GM19468 (cell line): ENCODE measurements at regions not wholly inside any gene's neighbourhood (a gene's known extent, or its start where the extent isn't known, plus 50 kb on each side); places are given as distances from the start of the nearest gene placed in this dataset.

Source experiments
- ATAC-seq: cut with Tn5 transposase; IDR thresholded peaks from one replicate; pipeline ENCODE4 v1.9.1; 2021; ENCODE audit warnings: mild to moderate bottlenecking, moderate library complexity, moderate number of reproducible peaks; ENCODE audit not compliant: unreplicated experiment; ENCODE audit errors: extremely low read depth

GRCh38 chr7:24341691-24342413, 57.9 kb downstream of the NPY start:
- ATAC-seq, result no peak

- ATAC-seq, result no peak
Measured at GRCh38 chr7:24343614-24344013, 59.6 kb downstream of the NPY start.

- ATAC-seq, result no peak
Measured at GRCh38 chr7:24346129-24346528, 62.1 kb downstream of the NPY start.

GRCh38 chr7:24346716-24347115, 62.7 kb downstream of the NPY start:
- ATAC-seq, result no peak

GRCh38 chr7:24349339-24349738, 65.3 kb downstream of the NPY start:
- ATAC-seq, result no peak

GRCh38 chr7:24354456-24354855, 70.5 kb downstream of the NPY start:
- ATAC-seq, result no peak

GRCh38 chr7:24356718-24357386, 72.9 kb downstream of the NPY start:
- no peak for ATAC-seq

- no peak for ATAC-seq
Measured at GRCh38 chr7:24361001-24361400, 77.0 kb downstream of the NPY start.

GRCh38 chr7:24365606-24366005, 81.6 kb downstream of the NPY start:
- no peak for ATAC-seq

GRCh38 chr7:24366876-24367275, 82.9 kb downstream of the NPY start:
- no peak for ATAC-seq

GRCh38 chr7:24368161-24368560, 84.2 kb downstream of the NPY start:
- ATAC-seq, result no peak

GRCh38 chr7:24370541-24370940, 86.6 kb downstream of the NPY start:
- no peak for ATAC-seq

GRCh38 chr7:24372961-24373955, 89.3 kb downstream of the NPY start:
- ATAC-seq, result no peak

GRCh38 chr7:24378871-24379616, 95.1 kb downstream of the NPY start:
- ATAC-seq, result no peak

- ATAC-seq, result peak; percentile 33
Measured at GRCh38 chr7:24381894-24382505, 98.0 kb downstream of the NPY start.

GRCh38 chr7:24383055-24383454, 99.1 kb downstream of the NPY start:
- no peak for ATAC-seq

- ATAC-seq, result no peak
Measured at GRCh38 chr7:24384362-24385030, 100.5 kb downstream of the NPY start.

GRCh38 chr7:24388212-24388611, 104.2 kb downstream of the NPY start:
- ATAC-seq, result no peak
